GM23248 (cell line): ENCODE measurements at regions not wholly inside any gene's neighbourhood (a gene's known extent, or its start where the extent isn't known, plus 50 kb on each side); places are given as distances from the start of the nearest gene placed in this dataset.
A peak's percentile ranks its signal among the peaks of the same experiment; 100 is the strongest.

ENCODE experiments used
- DNase-seq: peaks from one replicate; pipeline ENCODE4 v3.0.0-alpha.2; 2015
- H2AFZ ChIP-seq: fragments of 200-600 bp; sonication (generic); 2 replicates; pipeline ENCODE4 v1.6.1; 2016; ENCODE audit warnings: antibody characterized with exemption
- H3F3A ChIP-seq: fragments of 200-600 bp; sonication (generic); 2 replicates; pipeline ENCODE4 v1.6.1; 2016; ENCODE audit warnings: mild to moderate bottlenecking, antibody characterized with exemption, mixed run types; ENCODE audit not compliant: insufficient read depth
- H3K27ac ChIP-seq: fragments of 200-600 bp; sonication (generic); 2 replicates; pipeline ENCODE4 v1.5.1; 2016; ENCODE audit warnings: mild to moderate bottlenecking
- H3K27me3 ChIP-seq: fragments of 200-600 bp; sonication (generic); replicated peaks from 2 replicates; pipeline ENCODE4 v1.6.1; 2016; ENCODE audit warnings: mild to moderate bottlenecking; ENCODE audit not compliant: insufficient read depth
- H3K36me3 ChIP-seq: fragments of 200-600 bp; sonication (generic); 2 replicates; pipeline ENCODE4 v1.6.1; 2016; ENCODE audit warnings: low read depth, mild to moderate bottlenecking
- H3K4me1 ChIP-seq: fragments of 200-600 bp; sonication (generic); 2 replicates; pipeline ENCODE4 v1.6.1; 2016; ENCODE audit warnings: mild to moderate bottlenecking; ENCODE audit not compliant: insufficient read depth
- H3K4me2 ChIP-seq: fragments of 200-600 bp; sonication (generic); one replicate; pipeline ENCODE4 v1.6.1; 2016; ENCODE audit warnings: mild to moderate bottlenecking; ENCODE audit not compliant: unreplicated experiment
- H3K4me3 ChIP-seq: fragments of 200-600 bp; sonication (generic); 2 replicates; pipeline ENCODE4 v1.5.1; 2016; ENCODE audit warnings: mild to moderate bottlenecking
- H3K79me2 ChIP-seq: fragments of 200-600 bp; sonication (generic); 2 replicates; pipeline ENCODE4 v1.6.1; 2016; ENCODE audit warnings: mild to moderate bottlenecking; ENCODE audit not compliant: insufficient read depth
- H3K9ac ChIP-seq: fragments of 200-600 bp; sonication (generic); 2 replicates; pipeline ENCODE4 v1.6.1; 2016; ENCODE audit warnings: mild to moderate bottlenecking
- H3K9me2 ChIP-seq: fragments of 200-600 bp; sonication (generic); 2 replicates; pipeline ENCODE4 v1.6.1; 2016; ENCODE audit warnings: mixed run types, mild to moderate bottlenecking, moderate library complexity; ENCODE audit not compliant: insufficient read depth
- H3K9me3 ChIP-seq: fragments of 200-600 bp; sonication (generic); one replicate; pipeline ENCODE4 v1.6.1; 2017; ENCODE audit warnings: low read depth
- H4K20me1 ChIP-seq: fragments of 200-600 bp; sonication (generic); 2 replicates; pipeline ENCODE4 v1.6.0; 2016; ENCODE audit not compliant: insufficient read depth
- EZH2 ChIP-seq: fragments of 200-600 bp; sonication (generic); IDR thresholded peaks from 2 replicates; pipeline ENCODE4 v1.6.1; 2018; ENCODE audit warnings: antibody characterized with exemption, mild to moderate bottlenecking; ENCODE audit not compliant: insufficient read depth, poor library complexity, severe bottlenecking
- EZH2phosphoT487 ChIP-seq: fragments of 200-600 bp; sonication (generic); IDR thresholded peaks from 2 replicates; pipeline ENCODE4 v1.6.1; 2018; ENCODE audit warnings: antibody characterized with exemption, moderate library complexity, mild to moderate bottlenecking, low read depth; ENCODE audit not compliant: insufficient read depth
- WGBS, 2 experiments: methylation state at CpG; one replicate each; pipeline ENCODE4 v1.1.6; 2015 to 2017; ENCODE audit warnings: low lambda C conversion rate in 2 of 2, low coverage in 1 of 2; ENCODE audit errors: missing lambda C conversion rate in 2 of 2; 5-methylcytosine and 5-hydroxymethylcytosine counted together
- in situ Hi-C: fragments of 300-500 bp; cut with MboI; formaldehyde crosslinking; loops from 2 replicates; pipeline ENCODE4 v1.15.0; 2020

DNA sequence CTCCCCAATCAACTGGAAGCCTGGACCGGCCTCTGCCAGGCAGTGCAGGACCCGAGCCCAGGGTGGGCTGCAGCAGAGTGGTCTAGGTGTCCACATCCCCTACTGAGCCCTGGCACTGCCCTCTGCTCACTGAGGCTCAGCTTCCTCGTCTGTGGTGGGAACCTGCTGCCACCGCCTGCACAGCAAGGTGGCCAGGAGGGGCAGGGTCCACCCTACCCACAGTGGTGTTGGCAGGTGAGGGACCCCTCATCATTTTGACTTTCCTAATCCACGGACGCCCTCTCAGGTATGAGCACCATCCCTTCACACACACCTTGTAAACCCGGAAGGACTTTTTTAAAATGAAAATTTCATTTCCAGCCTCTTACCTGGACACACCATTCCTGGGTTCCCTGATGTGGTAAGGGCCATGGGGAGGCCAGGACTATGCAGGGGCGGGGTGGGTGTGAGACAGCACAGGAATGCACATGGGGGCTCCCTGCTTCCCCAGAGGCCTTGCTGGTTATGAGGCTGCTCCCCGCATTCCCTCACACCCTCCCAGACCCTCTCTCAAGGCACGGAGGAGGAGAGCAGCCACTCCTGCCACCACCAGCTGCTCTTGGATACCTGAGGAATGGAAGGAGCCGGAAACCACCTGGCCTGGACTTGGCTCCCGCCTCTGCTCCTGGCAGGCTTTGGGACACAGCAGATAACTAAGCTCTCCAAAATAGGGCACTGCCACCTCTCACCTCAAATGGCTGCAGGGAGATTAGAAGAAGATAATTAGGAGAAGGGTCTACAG is 185.9 kb upstream of the TPM1 start:
- Histone ChIP-seq H3K4me2 (no peak overlapping the region), H3K27ac (no peak overlapping the region), H3K79me2 (no peaks in the 10 kb centered on the region), H3F3A (0 out of 2 replicates have a peak, but pooled peaks cover 3% of the 10 kb centered on the region), H4K20me1 (no peaks in the 10 kb centered on the region), H3K9me3 (no peaks in the 10 kb centered on the region), H3K9me2 (no peaks in the 10 kb centered on the region), H3K4me1 (peaks cover 10% of the 10 kb centered on the region), H3K36me3 (no peaks in the 10 kb centered on the region), H2AFZ (no peak overlapping the region), H3K27me3 (no peaks in the 10 kb centered on the region), H3K4me3 (no peak overlapping the region), H3K9ac (no peak overlapping the region)
- in situ Hi-C loops: no loop called here
- DNase-seq: no peak
- WGBS, 2 experiments: 79 to 85% methylated on average over 12 of the region's 12 CpGs
- TF ChIP-seq EZH2 (no peak), EZH2phosphoT487 (no peak)

GRCh38 chr15:62857411-62857853 is 185.1 kb upstream of the TPM1 start:
- no peaks in the 10 kb centered on the region for H3K27me3 ChIP-seq
- no peak for TF ChIP-seq EZH2phosphoT487
- TF ChIP-seq EZH2: no peak
- no peak overlapping the region for H3K4me2 ChIP-seq
- DNase-seq: peak; percentile 30
- 93 to 100% methylated on average over 5 of the region's 5 CpGs for WGBS, 2 experiments
- no peaks in the 10 kb centered on the region for H3K36me3 ChIP-seq
- in situ Hi-C loops: no loop called here
- 0 out of 2 replicates have a peak, but pooled peaks cover 3% of the 10 kb centered on the region for H3F3A ChIP-seq
- H3K9ac ChIP-seq: no peak overlapping the region
- H3K9me2 ChIP-seq: no peaks in the 10 kb centered on the region
- H2AFZ ChIP-seq: no peak overlapping the region
- no peaks in the 10 kb centered on the region for H4K20me1 ChIP-seq
- no peak overlapping the region for H3K27ac ChIP-seq
- H3K4me3 ChIP-seq: no peak overlapping the region
- peaks cover 9% of the 10 kb centered on the region for H3K4me1 ChIP-seq
- H3K79me2 ChIP-seq: no peaks in the 10 kb centered on the region
- H3K9me3 ChIP-seq: no peaks in the 10 kb centered on the region

DNA sequence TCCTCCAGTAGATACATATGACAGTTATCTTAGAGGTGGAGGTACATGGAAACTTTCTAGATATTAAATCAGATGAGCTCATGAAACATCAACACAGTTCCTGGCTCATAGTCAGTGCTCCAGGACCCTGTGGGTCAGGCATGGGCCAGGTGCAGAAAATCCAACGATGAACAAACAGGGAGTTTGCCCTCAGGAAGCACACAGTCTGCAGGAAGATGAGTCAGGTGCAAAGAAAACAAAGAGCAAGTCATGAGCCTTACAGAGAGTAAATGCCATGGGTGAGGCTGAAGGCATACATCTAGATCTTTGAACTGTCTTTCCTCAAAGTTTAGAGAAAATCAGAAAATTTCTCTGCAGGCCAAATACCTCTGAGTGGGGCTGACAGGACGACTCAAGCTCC is 184.2 kb upstream of the TPM1 start:
- Histone ChIP-seq H3F3A (0 out of 2 replicates have a peak, but pooled peaks cover 1% of the 10 kb centered on the region), H3K9me2 (no peaks in the 10 kb centered on the region), H3K4me3 (no peak overlapping the region), H3K27ac (no peak overlapping the region), H3K9me3 (no peaks in the 10 kb centered on the region), H3K4me2 (no peak overlapping the region), H2AFZ (no peak overlapping the region), H3K36me3 (no peaks in the 10 kb centered on the region), H3K4me1 (peaks cover 7% of the 10 kb centered on the region), H4K20me1 (no peaks in the 10 kb centered on the region), H3K9ac (no peak overlapping the region), H3K79me2 (no peaks in the 10 kb centered on the region), H3K27me3 (no peaks in the 10 kb centered on the region)
- in situ Hi-C loops: no loop called here
- no peak for DNase-seq
- 86 to 88% methylated on average over 2 of the region's 2 CpGs for WGBS, 2 experiments
- no peak for TF ChIP-seq EZH2
- TF ChIP-seq EZH2phosphoT487: no peak

DNA sequence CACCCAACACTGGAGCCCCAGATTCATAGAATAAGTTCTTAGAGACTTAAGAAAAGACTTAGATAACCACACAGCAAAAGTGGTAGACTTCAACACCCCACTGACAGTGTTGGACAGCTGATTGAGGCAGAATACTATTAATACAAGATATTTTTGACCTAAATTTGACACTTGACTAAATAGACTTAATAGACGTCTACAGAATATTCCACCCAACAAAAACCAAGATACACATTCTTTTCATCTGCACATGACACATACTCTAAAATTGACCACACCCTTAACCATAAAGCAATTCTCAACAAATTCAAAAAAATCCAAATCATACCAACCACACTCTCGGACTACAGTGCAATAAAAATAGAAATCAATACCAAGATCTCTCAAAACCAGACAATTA is 179.8 kb upstream of the TPM1 start:
- Histone ChIP-seq H3K9me3 (no peaks in the 10 kb centered on the region), H3F3A (no peaks in the 10 kb centered on the region), H3K4me3 (no peak overlapping the region), H3K4me2 (no peak overlapping the region), H3K4me1 (no peaks in the 10 kb centered on the region), H2AFZ (no peak overlapping the region), H3K27ac (no peak overlapping the region), H4K20me1 (no peaks in the 10 kb centered on the region), H3K36me3 (no peaks in the 10 kb centered on the region), H3K9me2 (no peaks in the 10 kb centered on the region), H3K79me2 (no peaks in the 10 kb centered on the region), H3K27me3 (no peaks in the 10 kb centered on the region), H3K9ac (no peak overlapping the region)
- no peak for DNase-seq
- in situ Hi-C loops: no loop called here
- TF ChIP-seq EZH2phosphoT487 (no peak), EZH2 (no peak)
- 89 to 90% methylated on average over 2 of the region's 2 CpGs for WGBS, 2 experiments
